ENCODE measurements at regions not wholly inside any gene's neighbourhood (a gene's known extent, or its start where the extent isn't known, plus 50 kb on each side); places are given as distances from the start of the nearest gene placed in this dataset.
A peak's percentile ranks its signal among the peaks of the same experiment; 100 is the strongest.

DNA sequence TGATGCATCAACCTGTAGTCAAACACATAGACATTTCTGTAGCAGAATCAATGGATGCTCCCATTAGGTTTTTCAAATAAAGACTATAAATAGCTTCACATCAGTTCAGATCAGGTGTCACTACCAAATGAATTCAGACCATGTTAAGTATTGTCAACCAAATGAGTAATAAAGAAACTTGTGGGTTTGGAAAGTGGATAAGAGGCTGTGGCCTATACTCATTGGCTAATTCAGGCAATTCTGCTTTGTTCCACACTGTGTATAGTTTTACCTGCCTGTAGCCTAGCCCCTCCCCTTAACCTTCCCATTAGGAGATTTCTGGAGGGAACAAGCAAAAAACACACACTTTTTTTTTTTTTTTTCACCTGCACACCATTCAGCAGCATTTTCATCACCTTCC lies 321.2 kb downstream of the HLX start:
- in situ Hi-C loops (cut with MboI; ENCODE audit: low pct_unique_long_range_greater_than_20kb, low sequenced_read_pairs, unreplicated experiment), result loop anchor here (10.0 kb wide), 1 partner anchor 326 kb away; the partner anchor contains the start of gene HLX
- DNase-seq (ENCODE audit: low spot score), result no peak
- TF ChIP-seq, protein P1, sequence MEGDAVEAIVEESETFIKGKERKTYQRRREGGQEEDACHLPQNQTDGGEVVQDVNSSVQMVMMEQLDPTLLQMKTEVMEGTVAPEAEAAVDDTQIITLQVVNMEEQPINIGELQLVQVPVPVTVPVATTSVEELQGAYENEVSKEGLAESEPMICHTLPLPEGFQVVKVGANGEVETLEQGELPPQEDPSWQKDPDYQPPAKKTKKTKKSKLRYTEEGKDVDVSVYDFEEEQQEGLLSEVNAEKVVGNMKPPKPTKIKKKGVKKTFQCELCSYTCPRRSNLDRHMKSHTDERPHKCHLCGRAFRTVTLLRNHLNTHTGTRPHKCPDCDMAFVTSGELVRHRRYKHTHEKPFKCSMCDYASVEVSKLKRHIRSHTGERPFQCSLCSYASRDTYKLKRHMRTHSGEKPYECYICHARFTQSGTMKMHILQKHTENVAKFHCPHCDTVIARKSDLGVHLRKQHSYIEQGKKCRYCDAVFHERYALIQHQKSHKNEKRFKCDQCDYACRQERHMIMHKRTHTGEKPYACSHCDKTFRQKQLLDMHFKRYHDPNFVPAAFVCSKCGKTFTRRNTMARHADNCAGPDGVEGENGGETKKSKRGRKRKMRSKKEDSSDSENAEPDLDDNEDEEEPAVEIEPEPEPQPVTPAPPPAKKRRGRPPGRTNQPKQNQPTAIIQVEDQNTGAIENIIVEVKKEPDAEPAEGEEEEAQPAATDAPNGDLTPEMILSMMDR (IDR thresholded peaks at IDR 0.05; ENCODE audit: extremely low read depth, insufficient read depth, missing control alignments), result no peak

DNA sequence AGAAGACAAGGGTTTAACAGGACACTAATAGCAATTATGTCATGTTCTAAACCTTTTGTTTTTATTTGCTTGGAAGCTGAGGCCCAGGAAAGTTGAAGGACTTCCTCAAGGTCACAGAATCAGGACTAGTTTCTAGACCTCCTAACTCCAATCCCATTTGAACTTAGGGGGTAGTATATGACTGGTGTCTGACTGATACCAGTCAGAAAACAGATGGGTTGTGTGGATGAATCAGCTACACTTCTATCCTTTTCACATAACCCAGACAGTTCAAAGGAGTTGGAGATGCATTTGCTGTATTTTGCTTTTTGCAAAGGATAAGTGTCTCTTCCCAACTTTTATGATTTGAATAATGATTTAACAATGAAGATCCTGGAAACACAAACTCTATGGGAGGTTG lies 322.5 kb downstream of the HLX start:
- no peak for DNase-seq (ENCODE audit: low spot score)
- in situ Hi-C loops (cut with MboI; ENCODE audit: low pct_unique_long_range_greater_than_20kb, low sequenced_read_pairs, unreplicated experiment), result loop anchor here (10.0 kb wide), 1 partner anchor 327 kb away; the partner anchor contains the start of gene HLX
- TF ChIP-seq, protein P1 (IDR thresholded peaks at IDR 0.05; ENCODE audit: extremely low read depth, insufficient read depth, missing control alignments), result no peak

DNA sequence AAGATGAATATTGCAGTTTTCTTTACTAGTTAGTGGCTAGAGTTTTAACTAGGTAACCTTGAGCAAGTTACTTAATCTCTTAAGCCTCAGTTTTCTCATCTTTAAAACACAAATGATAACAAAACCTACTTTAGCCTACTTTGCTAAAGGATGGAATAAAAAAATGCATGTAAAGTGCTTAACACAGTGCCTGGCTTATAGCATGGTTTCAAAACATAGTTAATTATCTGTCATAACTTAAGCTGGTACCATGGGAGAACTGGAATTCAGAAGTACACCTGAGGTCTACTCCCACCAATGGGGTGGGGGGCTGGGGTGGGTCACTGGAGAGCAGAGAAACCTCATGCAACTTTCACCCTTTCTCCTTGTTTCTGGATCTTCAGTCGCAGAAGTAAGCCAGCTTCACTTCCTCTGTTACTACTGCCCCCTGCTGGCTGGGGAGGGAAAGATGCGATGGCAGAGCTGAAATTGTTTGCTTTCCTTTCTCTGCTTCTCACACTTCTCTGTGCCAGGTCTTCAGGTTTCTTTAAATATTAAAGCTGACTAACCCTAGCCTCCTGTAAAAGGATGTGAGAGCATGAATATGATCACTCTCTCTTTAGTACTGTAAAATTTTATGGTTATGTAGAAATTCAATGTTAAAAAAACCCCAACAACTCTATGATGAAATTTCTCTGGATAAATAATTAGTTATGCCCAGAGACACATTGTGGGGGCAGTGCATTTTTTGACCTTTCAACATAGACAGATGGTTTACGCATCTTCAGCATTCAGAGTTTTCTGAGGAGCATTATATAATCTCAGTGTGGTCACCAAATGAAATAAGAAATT lies 324.2 kb downstream of the HLX start:
- in situ Hi-C loops (cut with MboI; ENCODE audit: low pct_unique_long_range_greater_than_20kb, low sequenced_read_pairs, unreplicated experiment), result loop anchor here (10.0 kb wide), 1 partner anchor 329 kb away; the partner anchor contains the start of gene HLX
- peak; percentile 56 for DNase-seq (ENCODE audit: low spot score)
- TF ChIP-seq, protein P1 (IDR thresholded peaks at IDR 0.05; ENCODE audit: extremely low read depth, insufficient read depth, missing control alignments), result peak; percentile 94

DNA sequence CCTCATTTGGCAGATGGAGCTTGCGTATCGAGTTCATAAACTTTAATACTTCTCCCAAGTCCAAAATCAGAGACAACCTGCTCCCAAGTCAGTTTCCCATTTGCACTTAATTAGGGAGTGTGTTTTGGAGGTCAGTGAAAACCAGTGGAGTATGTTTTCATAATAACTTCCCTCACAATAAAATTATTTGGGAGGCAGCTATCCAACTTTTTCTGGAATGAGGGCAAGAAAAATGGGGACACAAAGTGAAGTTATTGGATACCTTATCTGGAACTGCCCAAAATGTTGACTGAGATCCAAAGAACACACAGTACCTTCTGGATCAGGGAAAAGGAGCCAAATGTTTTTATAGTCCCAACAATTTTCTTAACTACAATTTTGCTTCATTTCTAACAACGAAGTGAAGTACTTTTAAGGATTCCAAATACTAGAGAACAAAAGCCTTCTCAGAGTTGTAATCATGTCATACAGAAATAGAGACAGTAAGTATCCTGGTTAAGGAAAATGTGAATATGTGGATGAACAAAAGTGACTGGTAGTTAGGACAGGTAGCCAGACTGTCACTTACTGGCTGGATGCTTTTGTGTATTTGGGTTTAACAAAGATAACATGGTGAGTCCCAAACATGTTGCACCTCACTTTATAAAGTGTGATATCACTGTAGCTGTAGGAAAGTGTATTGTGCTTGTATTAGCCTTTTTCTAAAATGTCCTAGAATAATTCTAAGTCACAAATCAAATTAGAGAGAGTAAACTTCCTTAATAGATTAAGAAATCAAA lies 325.0 kb downstream of the HLX start:
- in situ Hi-C loops (cut with MboI; ENCODE audit: low pct_unique_long_range_greater_than_20kb, low sequenced_read_pairs, unreplicated experiment), result loop anchor here (10.0 kb wide), 1 partner anchor 329 kb away; the partner anchor contains the start of gene HLX
- TF ChIP-seq, protein P1 (IDR thresholded peaks at IDR 0.05; ENCODE audit: extremely low read depth, insufficient read depth, missing control alignments), result no peak
- DNase-seq (ENCODE audit: low spot score), result no peak

DNA sequence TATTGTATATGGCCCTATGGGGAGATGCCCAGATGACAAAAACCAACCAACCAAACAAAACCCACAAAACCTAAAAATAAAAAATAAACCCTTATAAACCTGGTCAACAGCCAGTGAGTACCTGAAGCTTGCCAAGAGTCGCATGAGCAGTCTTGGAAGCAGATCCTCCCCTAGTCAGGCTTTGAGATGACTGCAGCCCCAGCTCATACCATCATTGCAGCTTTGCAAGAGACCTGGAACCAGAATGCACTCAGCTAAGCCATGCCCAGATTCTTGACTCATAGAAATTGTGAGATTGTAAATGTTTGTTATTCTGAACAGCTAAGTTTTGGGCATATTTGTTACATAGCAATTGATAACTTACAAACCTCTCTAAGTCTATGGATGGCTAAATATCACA lies 326.8 kb downstream of the HLX start:
- in situ Hi-C loops (cut with MboI; ENCODE audit: low pct_unique_long_range_greater_than_20kb, low sequenced_read_pairs, unreplicated experiment), result loop anchor here (10.0 kb wide), 1 partner anchor 331 kb away; the partner anchor contains the start of gene HLX
- DNase-seq (ENCODE audit: low spot score), result no peak
- TF ChIP-seq, protein P1 (IDR thresholded peaks at IDR 0.05; ENCODE audit: extremely low read depth, insufficient read depth, missing control alignments), result no peak

DNA sequence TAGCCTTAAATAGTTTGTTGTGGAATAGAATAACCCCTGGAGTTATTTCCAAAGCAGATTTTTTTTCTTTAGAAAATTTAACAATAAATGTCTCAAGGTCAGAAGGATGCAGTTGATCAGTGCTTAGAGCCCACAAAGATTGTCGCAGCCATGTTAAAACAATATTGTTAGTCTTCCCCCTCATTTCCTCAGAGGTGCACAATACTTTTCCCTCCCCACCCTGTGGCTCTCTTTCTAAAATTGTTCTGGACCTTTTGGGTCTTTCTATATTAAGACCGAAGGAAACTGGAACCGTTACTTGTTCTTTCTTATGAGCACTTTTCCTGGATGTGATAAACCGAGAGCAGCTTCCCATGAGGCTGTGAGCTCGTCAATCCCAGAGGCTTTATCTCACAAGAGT lies 333.7 kb downstream of the HLX start:
- TF ChIP-seq, protein P1 (IDR thresholded peaks at IDR 0.05; ENCODE audit: extremely low read depth, insufficient read depth, missing control alignments), result no peak
- in situ Hi-C loops (cut with MboI; ENCODE audit: low pct_unique_long_range_greater_than_20kb, low sequenced_read_pairs, unreplicated experiment), result no loop called here
- DNase-seq (ENCODE audit: low spot score), result no peak
